Spinal cord (tissue), 9 donors: ENCODE measurements at regions not wholly inside any gene's neighbourhood (a gene's known extent, or its start where the extent isn't known, plus 50 kb on each side); places are given as distances from the start of the nearest gene placed in this dataset.
A peak's percentile ranks its signal among the peaks of the same experiment; 100 is the strongest.

Source experiments
- DNase-seq, 6 donors: peaks; one replicate each; pipeline versions ENCODE4 v3.0.0 to v3.0.0-alpha.2; 2013 to 2015; ENCODE audit warnings: low spot score in 6 of 6, low read depth in 4 of 6
- H3K27ac ChIP-seq: one replicate; pipeline ENCODE4 v1.5.1; 2013; ENCODE audit warnings: low read depth, low read length, control low read depth
- H3K27me3 ChIP-seq: one replicate; pipeline ENCODE4 v1.6.1; 2013; ENCODE audit warnings: low read length; ENCODE audit not compliant: control insufficient read depth, insufficient read depth
- H3K36me3 ChIP-seq: one replicate; pipeline ENCODE4 v1.6.1; 2013; ENCODE audit warnings: low read length; ENCODE audit not compliant: control insufficient read depth, insufficient read depth
- H3K4me1 ChIP-seq: one replicate; pipeline ENCODE4 v1.6.1; 2013; ENCODE audit warnings: low read length; ENCODE audit not compliant: control insufficient read depth, insufficient read depth
- H3K4me3 ChIP-seq: one replicate; pipeline ENCODE4 v1.5.1; 2013; ENCODE audit warnings: low read depth, low read length, control low read depth
- H3K9me3 ChIP-seq: one replicate; pipeline ENCODE4 v1.6.1; 2013; ENCODE audit warnings: low read length; ENCODE audit not compliant: control insufficient read depth, insufficient read depth
- WGBS: methylation state at CpG from one replicate; pipeline ENCODE4 v1.1.5; 2013; ENCODE audit warnings: missing lambda C conversion rate; ENCODE audit not compliant: insufficient coverage; 5-methylcytosine and 5-hydroxymethylcytosine counted together
- donor health status: healthy.

DNA sequence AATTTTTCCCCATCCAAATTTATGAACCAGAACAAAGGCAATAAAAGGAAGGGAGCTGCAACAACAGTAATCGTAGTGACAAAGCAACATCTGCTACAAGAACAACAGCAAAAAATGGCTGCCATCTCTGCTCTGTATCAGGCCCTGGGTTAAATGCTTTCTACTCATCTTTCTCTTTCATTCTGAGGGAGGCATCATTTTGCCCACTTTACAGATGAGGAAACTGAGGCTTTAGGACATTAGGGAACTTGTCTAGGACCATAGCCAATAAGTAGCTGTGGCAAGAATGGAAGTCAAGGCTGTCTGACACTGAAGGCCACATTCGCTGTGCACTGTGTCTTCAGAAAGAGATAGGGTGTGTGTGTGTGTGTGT lies 192.4 kb upstream of the NUDT4 start:
- no peaks in the 10 kb centered on the region for H3K9me3 ChIP-seq
- H3K4me1 ChIP-seq, result peaks cover 5% of the 10 kb centered on the region
- 50% methylated on average over 1 of the region's 2 CpGs for WGBS
- H3K36me3 ChIP-seq, result no peaks in the 10 kb centered on the region
- DNase-seq, result peak in 1 of 6 donors; percentile 47
- H3K4me3 ChIP-seq, result no peak overlapping the region
- no peaks in the 10 kb centered on the region for H3K27me3 ChIP-seq
- no peak overlapping the region for H3K27ac ChIP-seq

DNA sequence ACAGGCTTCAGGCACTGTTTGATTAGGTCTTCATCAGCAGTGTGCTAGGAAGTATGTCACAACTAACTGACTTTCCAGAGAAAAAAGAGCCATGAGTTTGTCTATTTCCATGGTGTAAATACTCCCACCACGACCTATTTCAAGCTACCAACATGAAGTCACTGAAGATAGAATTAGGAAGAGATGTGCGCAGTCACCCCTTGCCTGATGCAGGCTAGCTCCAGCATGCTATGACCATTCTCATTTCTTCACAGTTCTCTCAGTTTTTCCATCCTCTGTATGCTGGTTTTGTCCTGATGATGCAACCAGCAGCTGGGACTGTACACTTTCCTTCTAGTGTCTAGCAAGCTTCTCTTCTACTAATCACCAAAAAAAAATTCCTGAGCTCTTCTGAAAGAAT lies 191.6 kb upstream of the NUDT4 start:
- H3K9me3 ChIP-seq, result no peaks in the 10 kb centered on the region
- peaks cover 5% of the 10 kb centered on the region for H3K4me1 ChIP-seq
- no CpG with 5 or more reads among the region's 2 CpGs for WGBS
- DNase-seq, result no peak
- no peaks in the 10 kb centered on the region for H3K36me3 ChIP-seq
- no peak overlapping the region for H3K4me3 ChIP-seq
- H3K27me3 ChIP-seq, result no peaks in the 10 kb centered on the region
- no peak overlapping the region for H3K27ac ChIP-seq

DNA sequence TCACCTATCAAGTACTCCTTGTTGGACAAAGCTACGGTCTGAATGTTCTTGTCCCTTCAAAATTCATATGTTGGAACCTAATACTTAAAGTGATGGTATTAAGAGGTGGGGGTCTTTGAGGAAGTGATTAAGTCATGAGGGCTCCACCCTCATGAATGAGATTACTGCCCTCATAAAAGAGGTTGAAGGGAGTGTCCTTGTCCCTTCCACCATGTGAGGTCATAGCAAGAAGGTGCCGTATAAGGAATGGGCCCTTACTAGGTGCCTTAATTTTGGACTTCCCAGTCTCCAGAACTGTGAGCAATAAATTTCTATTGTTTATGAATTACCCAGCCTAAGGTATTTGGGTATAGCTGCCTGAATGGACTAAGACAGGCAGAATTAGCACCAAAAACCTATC lies 191.1 kb upstream of the NUDT4 start:
- H3K4me3 ChIP-seq, result no peak overlapping the region
- H3K27ac ChIP-seq, result no peak overlapping the region
- DNase-seq, result no peak
- no peaks in the 10 kb centered on the region for H3K9me3 ChIP-seq
- no CpG with 5 or more reads among the region's 2 CpGs for WGBS
- H3K27me3 ChIP-seq, result no peaks in the 10 kb centered on the region
- H3K4me1 ChIP-seq, result peaks cover 5% of the 10 kb centered on the region
- H3K36me3 ChIP-seq, result no peaks in the 10 kb centered on the region

DNA sequence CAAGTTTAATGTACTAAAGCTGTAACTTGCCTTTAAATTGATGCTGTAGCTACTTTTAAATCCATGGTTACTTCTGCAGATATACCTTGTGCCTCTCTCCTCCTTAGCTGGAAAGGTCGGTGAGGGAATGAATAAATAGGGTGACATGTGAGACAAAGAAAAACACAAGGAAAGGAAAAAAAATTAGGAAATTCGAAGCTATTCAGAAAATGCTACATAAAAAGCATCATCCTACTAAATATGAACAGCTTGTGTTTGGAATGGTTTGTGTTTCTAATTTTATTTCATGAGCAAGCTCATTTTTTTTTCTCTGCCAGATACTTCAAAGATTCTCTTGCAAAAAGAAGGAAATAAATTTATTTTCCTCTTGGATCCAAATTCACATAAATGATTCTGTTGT lies 186.3 kb upstream of the NUDT4 start:
- peak in 1 of 6 donors; percentile 68 for DNase-seq
- Histone ChIP-seq H3K27ac (no peak overlapping the region), H3K9me3 (no peaks in the 10 kb centered on the region), H3K4me1 (no peaks in the 10 kb centered on the region), H3K27me3 (no peaks in the 10 kb centered on the region), H3K36me3 (no peaks in the 10 kb centered on the region), H3K4me3 (no peak overlapping the region)
- no CpG with 5 or more reads among the region's 2 CpGs for WGBS

DNA sequence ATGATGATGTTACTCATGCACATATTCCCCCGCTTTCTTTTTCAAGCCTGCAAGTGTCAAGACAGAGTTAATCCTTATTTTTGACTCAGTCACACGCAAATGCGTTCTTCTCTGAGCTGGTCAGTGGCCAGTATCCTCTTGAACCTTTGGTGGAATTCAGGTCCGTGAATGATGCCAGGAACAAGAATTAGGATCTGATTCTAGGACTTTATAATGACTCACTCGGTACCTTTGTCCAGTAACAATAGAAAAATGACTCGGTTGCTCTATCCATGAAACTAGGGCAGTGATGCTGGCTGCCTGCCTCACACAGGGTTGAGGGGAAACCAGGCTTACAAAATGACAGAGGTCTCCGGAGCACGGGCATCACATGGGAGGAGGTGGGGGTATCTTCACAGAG lies 185.8 kb upstream of the NUDT4 start:
- no peak for DNase-seq
- H3K4me1 ChIP-seq, result no peaks in the 10 kb centered on the region
- H3K36me3 ChIP-seq, result no peaks in the 10 kb centered on the region
- H3K27ac ChIP-seq, result no peak overlapping the region
- H3K27me3 ChIP-seq, result no peaks in the 10 kb centered on the region
- no peaks in the 10 kb centered on the region for H3K9me3 ChIP-seq
- 87% methylated on average over 7 of the region's 8 CpGs for WGBS
- H3K4me3 ChIP-seq, result no peak overlapping the region

DNA sequence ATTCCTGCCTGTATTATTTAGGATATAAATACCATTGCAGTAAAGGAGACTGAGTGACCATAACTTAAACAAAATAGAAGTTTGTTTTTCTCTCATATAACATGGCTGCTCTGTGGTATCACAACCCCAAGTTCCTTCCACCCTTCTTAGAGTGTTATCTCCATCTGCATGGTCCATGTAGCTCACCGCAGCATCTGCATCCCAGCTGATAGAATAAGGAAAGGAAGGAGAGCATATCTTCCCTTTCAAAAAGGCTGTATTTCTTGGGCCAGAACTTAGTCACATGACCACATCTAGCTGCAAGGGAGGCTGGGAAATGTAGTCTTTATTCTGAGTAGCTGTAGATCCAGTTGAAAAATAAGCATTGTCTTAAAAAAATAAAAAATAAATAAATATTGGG lies 184.8 kb upstream of the NUDT4 start:
- no peaks in the 10 kb centered on the region for H3K27me3 ChIP-seq
- H3K9me3 ChIP-seq, result no peaks in the 10 kb centered on the region
- DNase-seq, result no peak
- no CpG with 5 or more reads among the region's 1 CpG for WGBS
- H3K4me3 ChIP-seq, result no peak overlapping the region
- H3K4me1 ChIP-seq, result no peaks in the 10 kb centered on the region
- H3K36me3 ChIP-seq, result no peaks in the 10 kb centered on the region
- H3K27ac ChIP-seq, result no peak overlapping the region

DNA sequence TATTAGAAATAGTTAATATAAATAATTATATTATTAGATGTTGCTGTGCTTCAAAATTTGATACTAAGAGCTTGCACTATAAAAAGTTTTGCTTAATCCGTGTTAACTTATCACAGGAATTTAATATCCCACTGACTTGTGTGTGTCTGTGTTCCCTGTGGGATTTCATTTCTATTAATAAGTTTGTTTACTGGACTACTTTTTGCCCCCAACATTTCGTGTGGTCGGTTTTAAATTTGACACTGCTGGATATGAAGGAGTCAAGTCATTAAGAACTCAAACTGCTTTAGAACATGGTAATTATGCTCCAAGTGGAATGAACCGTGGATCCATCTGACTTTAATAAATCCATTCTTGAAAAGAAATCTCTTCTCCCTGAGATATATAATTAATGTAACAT lies 182.2 kb upstream of the NUDT4 start:
- no peak for DNase-seq
- no peaks in the 10 kb centered on the region for H3K9me3 ChIP-seq
- WGBS, result no CpG with 5 or more reads among the region's 4 CpGs
- H3K4me3 ChIP-seq, result no peak overlapping the region
- H3K27me3 ChIP-seq, result no peaks in the 10 kb centered on the region
- H3K36me3 ChIP-seq, result no peaks in the 10 kb centered on the region
- no peaks in the 10 kb centered on the region for H3K4me1 ChIP-seq
- H3K27ac ChIP-seq, result no peak overlapping the region

DNA sequence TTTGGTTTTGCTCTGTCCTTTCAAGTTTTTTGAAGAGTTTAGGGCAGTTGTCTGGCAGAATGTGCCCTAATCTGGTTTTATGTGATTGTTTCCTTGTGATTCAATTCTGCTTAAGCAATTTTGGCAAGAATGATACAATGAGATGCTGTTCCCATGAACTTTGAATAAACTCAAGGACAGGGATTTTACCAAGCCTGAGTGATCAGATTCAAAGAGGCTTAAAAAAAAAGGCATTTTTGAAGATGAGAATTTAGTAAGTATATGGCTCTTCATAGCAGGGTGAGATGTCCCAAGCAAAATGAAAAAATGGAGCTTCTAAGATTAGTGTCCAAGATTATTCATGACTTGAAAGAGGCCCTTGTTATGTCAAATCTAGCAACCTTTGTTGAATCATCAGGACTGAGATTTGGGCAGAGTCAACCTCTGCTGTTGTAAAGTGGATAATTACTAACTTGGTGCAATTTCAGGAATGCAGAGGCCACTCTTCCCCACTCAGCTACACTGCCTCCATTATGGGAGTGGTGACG lies 180.6 kb upstream of the NUDT4 start:
- Histone ChIP-seq H3K27ac (no peak overlapping the region), H3K27me3 (no peaks in the 10 kb centered on the region), H3K36me3 (no peaks in the 10 kb centered on the region), H3K4me1 (no peaks in the 10 kb centered on the region), H3K4me3 (no peak overlapping the region), H3K9me3 (no peaks in the 10 kb centered on the region)
- DNase-seq, result no peak
- no CpG with 5 or more reads among the region's 1 CpG for WGBS

DNA sequence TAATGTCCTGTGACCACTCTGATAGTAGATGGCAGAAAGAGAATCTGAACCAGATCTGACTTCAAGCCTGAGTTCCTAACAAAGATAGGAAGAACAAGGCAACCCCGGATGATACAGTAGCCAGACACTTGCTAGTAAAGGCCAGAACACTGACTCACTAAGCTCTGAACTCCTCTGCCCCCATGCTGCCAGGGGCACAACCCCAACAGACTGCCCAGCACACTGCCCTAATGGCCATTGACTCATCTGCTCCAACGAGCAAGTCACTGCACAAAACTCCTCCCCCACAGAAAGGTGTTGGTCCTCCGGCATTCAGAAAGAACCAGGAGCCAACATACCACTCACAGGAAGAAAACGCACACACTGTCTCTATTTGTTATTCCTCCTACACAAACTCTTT lies 179.6 kb upstream of the NUDT4 start:
- Histone ChIP-seq H3K4me3 (no peak overlapping the region), H3K4me1 (no peaks in the 10 kb centered on the region), H3K9me3 (no peaks in the 10 kb centered on the region), H3K27me3 (no peaks in the 10 kb centered on the region), H3K27ac (no peak overlapping the region), H3K36me3 (no peaks in the 10 kb centered on the region)
- DNase-seq, result no peak
- WGBS, result 90% methylated on average over 1 of the region's 4 CpGs

DNA sequence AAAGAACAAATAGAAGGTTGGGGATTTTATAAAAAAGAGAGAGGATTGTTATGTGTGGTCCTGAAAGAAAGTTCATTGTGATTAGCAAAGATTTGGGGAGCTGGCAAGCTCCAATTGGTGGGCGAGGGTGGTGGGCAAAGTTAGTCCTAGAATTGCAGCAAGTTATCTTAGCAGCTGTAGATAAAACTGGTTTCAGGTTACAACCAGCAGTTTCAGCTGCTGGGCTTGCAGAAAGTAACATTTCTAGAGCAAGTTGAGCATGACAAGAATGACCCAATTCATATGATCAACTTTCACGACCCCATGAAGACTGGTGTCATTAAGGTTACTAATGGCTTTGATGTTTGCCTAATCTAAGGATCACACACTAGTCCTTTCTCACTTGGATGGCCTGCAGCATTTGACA lies 177.9 kb upstream of the NUDT4 start:
- no peak for DNase-seq
- H3K27me3 ChIP-seq, result no peaks in the 10 kb centered on the region
- H3K9me3 ChIP-seq, result no peaks in the 10 kb centered on the region
- no peaks in the 10 kb centered on the region for H3K36me3 ChIP-seq
- no peak overlapping the region for H3K27ac ChIP-seq
- H3K4me1 ChIP-seq, result no peaks in the 10 kb centered on the region
- WGBS, result 78% methylated on average over 1 of the region's 2 CpGs
- no peak overlapping the region for H3K4me3 ChIP-seq
